GM06990 (cell line): ENCODE measurements at regions not wholly inside any gene's neighbourhood (a gene's known extent, or its start where the extent isn't known, plus 50 kb on each side); places are given as distances from the start of the nearest gene placed in this dataset.

Source experiments
- DNase-seq: peaks from one replicate; pipeline ENCODE4 v3.0.0-alpha.2; 2011; ENCODE audit not compliant: insufficient read length; ENCODE audit errors: extremely low read depth
- H3K27me3 ChIP-seq: replicated peaks from 2 replicates; pipeline ENCODE4 v1.6.0; 2011; ENCODE audit warnings: low read length; ENCODE audit not compliant: control insufficient read depth, insufficient read depth
- H3K36me3 ChIP-seq: 2 replicates; pipeline ENCODE4 v1.5.1; 2011; ENCODE audit warnings: low read length; ENCODE audit not compliant: control insufficient read depth, insufficient read depth
- H3K4me3 ChIP-seq: replicated peaks from 2 replicates; pipeline ENCODE4 v1.5.1; 2011; ENCODE audit warnings: low read depth, mild to moderate bottlenecking, control low read depth, low read length
- TF ChIP-seq, protein P1 (sequence below): IDR thresholded peaks from 2 replicates; pipeline ENCODE4 v1.5.1; 2011; ENCODE audit warnings: low read length, control low read depth, mild to moderate bottlenecking, inconsistent platforms; ENCODE audit not compliant: insufficient read depth, poor library complexity, severe bottlenecking

DNA sequence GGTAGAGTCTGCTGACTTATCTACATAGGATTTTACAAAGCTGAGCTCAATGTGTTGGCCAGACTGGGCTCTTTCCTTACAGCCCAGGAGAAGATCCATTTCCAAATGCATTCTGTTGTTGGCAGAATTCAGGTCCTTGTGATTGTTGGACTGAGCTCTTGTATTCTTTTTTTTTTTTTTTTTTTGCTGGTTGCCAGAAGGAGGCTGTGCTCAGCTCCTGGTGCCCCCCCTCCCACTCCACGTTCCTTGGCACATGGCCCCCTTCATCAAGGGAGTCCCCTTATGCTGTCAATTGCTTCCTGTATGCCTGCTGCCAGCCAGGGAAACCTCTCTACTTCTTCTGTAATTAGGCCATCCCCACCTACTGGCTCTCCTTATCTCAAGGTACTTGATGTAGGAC is 518.1 kb upstream of the AKR1E2 start:
- no peak overlapping the region for H3K4me3 ChIP-seq
- H3K27me3 ChIP-seq, result no peaks in the 10 kb centered on the region
- H3K36me3 ChIP-seq, result no peaks in the 10 kb centered on the region
- DNase-seq, result no peak
- TF ChIP-seq, protein P1, sequence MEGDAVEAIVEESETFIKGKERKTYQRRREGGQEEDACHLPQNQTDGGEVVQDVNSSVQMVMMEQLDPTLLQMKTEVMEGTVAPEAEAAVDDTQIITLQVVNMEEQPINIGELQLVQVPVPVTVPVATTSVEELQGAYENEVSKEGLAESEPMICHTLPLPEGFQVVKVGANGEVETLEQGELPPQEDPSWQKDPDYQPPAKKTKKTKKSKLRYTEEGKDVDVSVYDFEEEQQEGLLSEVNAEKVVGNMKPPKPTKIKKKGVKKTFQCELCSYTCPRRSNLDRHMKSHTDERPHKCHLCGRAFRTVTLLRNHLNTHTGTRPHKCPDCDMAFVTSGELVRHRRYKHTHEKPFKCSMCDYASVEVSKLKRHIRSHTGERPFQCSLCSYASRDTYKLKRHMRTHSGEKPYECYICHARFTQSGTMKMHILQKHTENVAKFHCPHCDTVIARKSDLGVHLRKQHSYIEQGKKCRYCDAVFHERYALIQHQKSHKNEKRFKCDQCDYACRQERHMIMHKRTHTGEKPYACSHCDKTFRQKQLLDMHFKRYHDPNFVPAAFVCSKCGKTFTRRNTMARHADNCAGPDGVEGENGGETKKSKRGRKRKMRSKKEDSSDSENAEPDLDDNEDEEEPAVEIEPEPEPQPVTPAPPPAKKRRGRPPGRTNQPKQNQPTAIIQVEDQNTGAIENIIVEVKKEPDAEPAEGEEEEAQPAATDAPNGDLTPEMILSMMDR, result no peak

DNA sequence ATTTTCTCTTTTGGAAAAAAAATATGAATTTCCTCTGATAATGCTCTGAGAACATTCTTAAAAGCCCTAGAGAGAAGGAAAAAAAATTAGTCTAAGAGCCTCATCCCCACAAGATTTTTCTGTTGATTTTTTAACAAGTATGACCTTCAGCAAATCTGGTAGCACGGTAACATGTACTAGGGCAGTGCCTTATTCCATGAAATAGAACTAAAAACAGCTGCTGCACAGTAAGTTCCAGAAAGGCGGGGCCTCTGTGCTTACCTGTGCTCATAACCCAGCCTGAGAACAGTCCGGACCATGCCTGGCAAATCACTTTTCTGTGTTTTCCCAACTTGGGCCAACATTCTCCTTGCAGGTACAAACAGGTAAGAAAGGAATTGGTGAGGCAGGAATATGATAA is 519.1 kb upstream of the AKR1E2 start:
- no peak overlapping the region for H3K4me3 ChIP-seq
- DNase-seq, result no peak
- no peaks in the 10 kb centered on the region for H3K36me3 ChIP-seq
- TF ChIP-seq, protein P1, result no peak
- H3K27me3 ChIP-seq, result no peaks in the 10 kb centered on the region

DNA sequence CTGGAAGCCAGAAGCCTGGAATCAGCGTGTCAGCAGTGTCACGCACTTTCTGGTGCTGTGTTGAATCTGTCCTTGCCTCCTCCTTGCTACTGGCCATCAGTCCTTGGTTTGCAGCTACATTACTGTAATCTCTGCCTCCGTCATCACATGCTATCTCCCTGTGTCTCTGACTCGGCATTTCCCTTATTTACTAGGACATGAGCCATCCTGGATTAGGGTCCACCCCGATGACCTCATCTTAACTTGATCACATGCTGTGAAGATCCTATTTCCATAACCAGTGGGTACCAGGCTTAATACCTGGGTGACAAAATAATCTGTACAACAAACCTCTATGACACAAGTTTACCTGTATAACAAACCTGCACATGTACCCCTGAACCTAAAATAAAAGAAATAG is 518.0 kb upstream of the KLF6 start:
- TF ChIP-seq, protein P1, result no peak
- DNase-seq, result no peak
- Histone ChIP-seq H3K4me3 (no peak overlapping the region), H3K27me3 (no peaks in the 10 kb centered on the region), H3K36me3 (no peaks in the 10 kb centered on the region)

DNA sequence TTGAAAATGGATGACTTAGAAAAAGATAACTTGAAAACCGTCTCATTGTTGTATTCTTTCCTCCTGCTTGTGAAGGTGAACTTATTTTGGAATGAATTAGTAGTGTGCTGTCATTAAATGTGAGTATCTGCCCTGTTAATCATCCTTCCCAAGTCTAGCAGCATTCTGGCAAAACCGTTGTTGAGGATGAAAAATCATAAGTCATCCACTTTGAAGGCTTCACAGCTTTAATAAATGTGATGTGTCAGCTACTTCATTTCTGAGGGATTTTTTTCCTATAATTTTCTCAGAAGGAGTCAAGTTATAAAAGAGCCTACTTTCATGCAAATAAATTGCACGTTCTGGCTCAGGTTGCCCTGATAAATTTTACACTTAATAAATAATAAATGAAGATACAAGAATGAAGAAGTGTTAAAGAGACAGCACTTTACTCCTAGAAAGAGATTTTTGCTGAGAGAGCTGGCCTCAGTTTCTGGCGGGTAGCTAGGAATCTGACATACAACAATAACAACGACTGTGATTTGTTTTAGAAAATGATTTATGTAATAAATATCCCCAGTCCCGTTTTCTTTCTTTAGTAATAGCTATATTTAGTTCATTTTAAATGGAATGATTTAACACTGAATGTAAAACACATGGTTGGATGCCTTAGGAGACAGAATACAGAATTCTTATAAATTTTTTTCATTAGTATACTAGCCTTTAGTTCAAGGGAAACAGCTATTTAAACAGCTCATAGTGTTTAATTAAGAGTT is 516.5 kb upstream of the KLF6 start:
- Histone ChIP-seq H3K36me3 (no peaks in the 10 kb centered on the region), H3K4me3 (no peak overlapping the region), H3K27me3 (no peaks in the 10 kb centered on the region)
- TF ChIP-seq, protein P1, result no peak
- DNase-seq, result no peak

DNA sequence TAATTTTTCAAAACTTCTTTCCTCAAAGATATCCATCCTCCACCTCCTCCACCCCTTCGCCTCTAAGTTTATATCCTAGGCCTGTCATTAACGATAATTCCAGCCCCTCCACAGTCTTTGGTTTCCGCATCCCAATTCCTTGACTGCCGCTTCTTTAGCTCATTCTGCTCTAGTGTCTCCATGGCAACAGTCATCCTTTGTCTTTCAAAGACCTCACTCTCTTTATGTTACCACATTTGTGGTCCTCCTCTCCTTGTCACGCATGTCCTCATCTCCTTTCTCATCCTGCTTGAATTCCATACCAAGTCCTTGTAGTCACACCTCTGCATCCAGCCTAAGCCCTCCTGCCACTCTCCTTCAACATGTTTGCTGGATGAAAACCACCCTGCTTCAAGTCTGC is 511.2 kb upstream of the KLF6 start:
- Histone ChIP-seq H3K36me3 (no peaks in the 10 kb centered on the region), H3K4me3 (no peak overlapping the region), H3K27me3 (no peaks in the 10 kb centered on the region)
- no peak for DNase-seq
- TF ChIP-seq, protein P1, result no peak
